Endothelial cell of umbilical vein (primary cell): ENCODE measurements at regions not wholly inside any gene's neighbourhood (a gene's known extent, or its start where the extent isn't known, plus 50 kb on each side); places are given as distances from the start of the nearest gene placed in this dataset.

ENCODE experiments used
- BruUV-seq: library from RNA; stranded (reverse); fragments of 400-500 nt; replicated peaks from 2 replicates; lab custom pipeline; 2021; lab: Mats Ljungman, UMichigan
- CTCF ChIA-PET: fragments of 300-600, 350-600 bp; sonication (Branson Sonifier 250); formaldehyde crosslinking; loops from one replicate; lab custom pipeline; 2021; ENCODE audit warnings: antibody characterized with exemption, inconsistent platforms; lab: Charles Lee
- POLR2A ChIA-PET: fragments of 300-600, 350-600 bp; sonication (Branson Sonifier 250); formaldehyde crosslinking; loops from one replicate; lab custom pipeline; 2021; ENCODE audit warnings: antibody characterized with exemption, inconsistent platforms; lab: Charles Lee
- DNase-seq: peaks from one replicate; pipeline ENCODE4 v3.0.0-alpha.2; 2011; ENCODE audit warnings: low read depth, low spot score
- FAIRE-seq: peaks from 2 replicates; lab custom pipeline; 2011; peaks lifted over from hg19 to GRCh38; lab: Jason Lieb, UNC
- H2AFZ ChIP-seq: 2 replicates; pipeline ENCODE4 v1.6.0; 2012; ENCODE audit warnings: low read depth, low read length, control low read depth, inconsistent platforms
- H3K27ac ChIP-seq: 2 replicates; pipeline ENCODE4 v1.5.1; 2011; ENCODE audit warnings: low read depth, mild to moderate bottlenecking, control low read depth, low read length, moderate library complexity; ENCODE audit not compliant: insufficient read depth
- H3K27me3 ChIP-seq, 2 experiments: 2 replicates each; pipeline versions ENCODE4 v1.6.0 to v1.6.1; 2011; ENCODE audit warnings: low read length in 2 of 2, mixed read lengths in 1 of 2; ENCODE audit not compliant: control insufficient read depth in 2 of 2, insufficient read depth in 2 of 2
- H3K36me3 ChIP-seq, 2 experiments: 2 replicates in 1 of 2; 3 replicates in 1 of 2; pipeline ENCODE4 v1.5.1; 2011; ENCODE audit warnings: low read length in 2 of 2, mild to moderate bottlenecking in 1 of 2, moderate library complexity in 1 of 2; ENCODE audit not compliant: control insufficient read depth in 2 of 2, insufficient read depth in 2 of 2; ENCODE audit errors: extremely low read depth in 1 of 2
- H3K4me1 ChIP-seq: 3 replicates; pipeline ENCODE4 v1.5.1; 2011; ENCODE audit warnings: mild to moderate bottlenecking, low read length; ENCODE audit not compliant: control insufficient read depth, insufficient read depth; ENCODE audit errors: extremely low read depth
- H3K4me2 ChIP-seq: 2 replicates; pipeline ENCODE4 v1.6.1; 2011; ENCODE audit warnings: low read length, control low read depth, mixed read lengths; ENCODE audit not compliant: insufficient read depth
- H3K4me3 ChIP-seq, 3 experiments: fragments of 200-600 bp in 1 of 3; sonication (generic), shearing (Covaris generic) in 1 of 3; replicated peaks in 1 of 3; 2 replicates each; pipeline ENCODE4 v1.5.1; 2011 to 2016; ENCODE audit warnings: control low read depth in 3 of 3, low read length in 3 of 3, mild to moderate bottlenecking in 2 of 3, inconsistent platforms in 1 of 3, low read depth in 1 of 3, moderate library complexity in 1 of 3; ENCODE audit not compliant: insufficient read depth in 1 of 3
- H3K79me2 ChIP-seq: 2 replicates; pipeline ENCODE4 v1.6.0; 2012; ENCODE audit warnings: low read length, inconsistent platforms; ENCODE audit not compliant: control insufficient read depth, insufficient read depth
- H3K9ac ChIP-seq: replicated peaks from 2 replicates; pipeline ENCODE3; 2011; ENCODE audit warnings: low read length, control low read depth; ENCODE audit not compliant: insufficient read depth; ENCODE audit errors: extremely low read depth
- H3K9me1 ChIP-seq: replicated peaks from 3 replicates; pipeline ENCODE4 v1.6.0; 2011; ENCODE audit warnings: mild to moderate bottlenecking, low read length; ENCODE audit not compliant: control insufficient read depth, insufficient read depth; ENCODE audit errors: extremely low read depth
- H3K9me3 ChIP-seq: replicated peaks from 2 replicates; pipeline ENCODE4 v1.5.1; 2012; ENCODE audit warnings: low read length, inconsistent platforms; ENCODE audit not compliant: control insufficient read depth, insufficient read depth
- H4K20me1 ChIP-seq: replicated peaks from 2 replicates; pipeline ENCODE3; 2011; ENCODE audit warnings: mild to moderate bottlenecking, low read length; ENCODE audit not compliant: control insufficient read depth, insufficient read depth; ENCODE audit errors: extremely low read depth
- EZH2 ChIP-seq: IDR thresholded peaks from 2 replicates; pipeline ENCODE4 v1.6.1; 2012; ENCODE audit warnings: borderline replicate concordance, low read depth, mild to moderate bottlenecking, moderate library complexity, low read length, inconsistent platforms; ENCODE audit not compliant: severe bottlenecking
- FOS ChIP-seq: IDR thresholded peaks from 2 replicates; pipeline ENCODE4 v1.6.1; 2011; ENCODE audit warnings: mild to moderate bottlenecking, low read length, moderate library complexity, borderline replicate concordance; ENCODE audit not compliant: insufficient read depth
- JUN ChIP-seq: IDR thresholded peaks from 2 replicates; pipeline ENCODE4 v1.6.1; 2011; ENCODE audit warnings: borderline replicate concordance, low read depth; ENCODE audit not compliant: insufficient read length, insufficient read depth
- MYC ChIP-seq: IDR thresholded peaks from one replicate; pipeline ENCODE4 v1.6.1; 2011; ENCODE audit warnings: mild to moderate bottlenecking, low read depth, low read length
- POLR2A ChIP-seq: IDR thresholded peaks from 2 replicates; pipeline ENCODE4 v1.6.1; 2012; ENCODE audit warnings: low read depth, mild to moderate bottlenecking, control low read depth, low read length
- POLR2AphosphoS5 ChIP-seq: IDR thresholded peaks from 2 replicates; pipeline ENCODE4 v1.6.1; 2012; ENCODE audit warnings: low read depth, mild to moderate bottlenecking, control low read depth, low read length, moderate library complexity; ENCODE audit not compliant: insufficient read depth
- dilution Hi-C: fragments of 300-500 bp; cut with MboI; formaldehyde crosslinking; loops from one replicate; pipeline ENCODE4 v1.15.0; 2019; ENCODE audit warnings: low sequenced_read_pairs; ENCODE audit not compliant: extremely low pct_ligation_motif_present
- intact Hi-C: fragments of 100-400 bp; cut with micrococcal nuclease; formaldehyde crosslinking; loops from one replicate; pipeline ENCODE4 v1.10.0; 2022
- TF ChIP-seq, protein P1 (sequence below): IDR thresholded peaks from 2 replicates; pipeline ENCODE4 v1.6.1; 2011; ENCODE audit not compliant: insufficient read depth, insufficient read length
- TF ChIP-seq, protein P2 (sequence below), 2 donors: IDR thresholded peaks; 1 replicate in 1 of 2; 2 replicates in 1 of 2; pipeline ENCODE4 v1.5.1; 2011; ENCODE audit warnings: low read length in 2 of 2, mild to moderate bottlenecking in 2 of 2, moderate library complexity in 2 of 2, control low read depth in 1 of 2, inconsistent platforms in 1 of 2, low read depth in 1 of 2; ENCODE audit not compliant: insufficient read depth in 1 of 2; ENCODE audit errors: extremely low read depth in 1 of 2

DNA sequence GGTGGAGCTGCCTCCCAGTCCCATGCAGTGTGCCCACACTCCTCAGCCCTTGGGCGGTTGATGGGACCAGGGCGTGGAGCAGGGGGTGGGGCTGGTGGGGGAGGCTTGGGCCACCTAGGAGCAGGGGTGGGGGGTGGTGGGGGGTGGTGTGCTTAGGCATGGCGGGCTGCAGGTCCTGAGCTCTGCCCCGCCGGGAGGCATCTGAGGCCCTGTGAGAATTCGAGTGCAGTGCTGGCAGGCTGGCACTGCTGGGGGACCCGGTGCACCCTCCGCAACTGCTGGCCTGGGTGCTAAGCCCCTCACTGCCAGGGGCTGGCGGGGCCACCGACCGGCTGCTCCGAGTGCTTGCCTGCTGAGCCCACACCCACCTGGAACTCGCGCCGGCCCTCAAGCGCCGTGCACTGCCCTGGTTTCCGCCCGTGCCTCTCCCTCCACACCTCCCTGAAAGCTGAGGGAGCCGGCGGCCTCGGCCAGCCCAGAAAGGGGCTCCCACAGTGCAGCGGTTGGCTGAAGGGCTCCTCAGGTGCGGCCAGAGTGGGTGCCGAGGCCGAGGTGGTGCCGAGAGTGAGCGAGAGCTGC lies 59.6 kb upstream of the PRL start:
- H3K27me3 ChIP-seq: no peaks in the 10 kb centered on the region
- no peak for FAIRE-seq
- ChIA-PET POLR2A (no interaction called here), CTCF (no interaction called here)
- no TSS peak for BruUV-seq
- no peak overlapping the region for H3K4me3 ChIP-seq
- no peak overlapping the region for H3K4me2 ChIP-seq
- no peak overlapping the region for H3K9ac ChIP-seq
- dilution Hi-C loops: no loop called here
- H2AFZ ChIP-seq: no peak overlapping the region
- H3K9me1 ChIP-seq: no peaks in the 10 kb centered on the region
- H3K9me3 ChIP-seq: no peaks in the 10 kb centered on the region
- no peaks in the 10 kb centered on the region for H3K79me2 ChIP-seq
- TF ChIP-seq JUN (no peak), FOS (no peak), POLR2A (no peak), MYC (no peak), EZH2 (no peak), POLR2AphosphoS5 (no peak)
- TF ChIP-seq, protein P1, sequence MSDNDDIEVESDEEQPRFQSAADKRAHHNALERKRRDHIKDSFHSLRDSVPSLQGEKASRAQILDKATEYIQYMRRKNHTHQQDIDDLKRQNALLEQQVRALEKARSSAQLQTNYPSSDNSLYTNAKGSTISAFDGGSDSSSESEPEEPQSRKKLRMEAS: no peak
- TF ChIP-seq, protein P2, sequence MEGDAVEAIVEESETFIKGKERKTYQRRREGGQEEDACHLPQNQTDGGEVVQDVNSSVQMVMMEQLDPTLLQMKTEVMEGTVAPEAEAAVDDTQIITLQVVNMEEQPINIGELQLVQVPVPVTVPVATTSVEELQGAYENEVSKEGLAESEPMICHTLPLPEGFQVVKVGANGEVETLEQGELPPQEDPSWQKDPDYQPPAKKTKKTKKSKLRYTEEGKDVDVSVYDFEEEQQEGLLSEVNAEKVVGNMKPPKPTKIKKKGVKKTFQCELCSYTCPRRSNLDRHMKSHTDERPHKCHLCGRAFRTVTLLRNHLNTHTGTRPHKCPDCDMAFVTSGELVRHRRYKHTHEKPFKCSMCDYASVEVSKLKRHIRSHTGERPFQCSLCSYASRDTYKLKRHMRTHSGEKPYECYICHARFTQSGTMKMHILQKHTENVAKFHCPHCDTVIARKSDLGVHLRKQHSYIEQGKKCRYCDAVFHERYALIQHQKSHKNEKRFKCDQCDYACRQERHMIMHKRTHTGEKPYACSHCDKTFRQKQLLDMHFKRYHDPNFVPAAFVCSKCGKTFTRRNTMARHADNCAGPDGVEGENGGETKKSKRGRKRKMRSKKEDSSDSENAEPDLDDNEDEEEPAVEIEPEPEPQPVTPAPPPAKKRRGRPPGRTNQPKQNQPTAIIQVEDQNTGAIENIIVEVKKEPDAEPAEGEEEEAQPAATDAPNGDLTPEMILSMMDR (IDR thresholded peaks at IDR 0.05; ENCODE audit: extremely low read depth in 1 of 2, insufficient read depth in 1 of 2, low read depth in 1 of 2, low read length in 2 of 2): no peak
- H3K27ac ChIP-seq: no peak overlapping the region
- no peak for DNase-seq
- intact Hi-C loops: no loop called here
- H3K4me1 ChIP-seq: no peaks in the 10 kb centered on the region
- no peaks in the 10 kb centered on the region for H3K36me3 ChIP-seq
- H4K20me1 ChIP-seq: no peaks in the 10 kb centered on the region
